GM13976 (cell line): ENCODE measurements at regions not wholly inside any gene's neighbourhood (a gene's known extent, or its start where the extent isn't known, plus 50 kb on each side); places are given as distances from the start of the nearest gene placed in this dataset.
"Not testable (repeated sequence)": the region's sequence is repeated elsewhere in the genome, so short reads cannot be mapped to it uniquely, and the experiment has no call there.

ENCODE experiments used
- DNase-seq: peaks from one replicate; pipeline ENCODE4 v3.0.0; 2012; ENCODE audit warnings: low spot score
- CTCF ChIP-seq: IDR thresholded peaks from 2 replicates; pipeline ENCODE4 v1.5.1; 2012; ENCODE audit warnings: borderline replicate concordance, mild to moderate bottlenecking; ENCODE audit not compliant: insufficient read depth; ENCODE audit errors: extremely low read depth, missing control alignments, control extremely low read depth
- in situ Hi-C: fragments of 300-500 bp; cut with MboI; formaldehyde crosslinking; loops from one replicate; pipeline ENCODE4 v1.12.0; 2022; ENCODE audit warnings: low sequenced_read_pairs, mixed read lengths, inconsistent platforms; ENCODE audit not compliant: unreplicated experiment

GRCh38 chr17:14539801-14540200, 238.9 kb downstream of the HS3ST3B1 start:
- in situ Hi-C loops = no loop called here
- DNase-seq = no peak
- TF ChIP-seq CTCF = no peak

- in situ Hi-C loops, DNase-seq: not testable (repeated sequence)
Measured at GRCh38 chr17:14532242-14532641, 231.4 kb downstream of the HS3ST3B1 start.

GRCh38 chr17:14525551-14526455, 224.9 kb downstream of the HS3ST3B1 start:
- no peak for DNase-seq
- TF ChIP-seq CTCF = no peak
- in situ Hi-C loops = no loop called here

GRCh38 chr17:14522795-14523387, 222.0 kb downstream of the HS3ST3B1 start:
- DNase-seq = no peak
- in situ Hi-C loops = no loop called here
- no peak for TF ChIP-seq CTCF

- DNase-seq, in situ Hi-C loops: not testable (repeated sequence)
Measured at GRCh38 chr17:14518919-14519318, 218.0 kb downstream of the HS3ST3B1 start.

- in situ Hi-C loops = no loop called here
- DNase-seq = no peak
- TF ChIP-seq CTCF = no peak
Measured at GRCh38 chr17:14514973-14515372, 214.1 kb downstream of the HS3ST3B1 start.

- TF ChIP-seq CTCF = no peak
- DNase-seq = no peak
- in situ Hi-C loops = no loop called here
Measured at GRCh38 chr17:14513835-14514234, 213.0 kb downstream of the HS3ST3B1 start.
